Mesendoderm (in vitro differentiated cells): ENCODE measurements at regions not wholly inside any gene's neighbourhood (a gene's known extent, or its start where the extent isn't known, plus 50 kb on each side); places are given as distances from the start of the nearest gene placed in this dataset.

ENCODE experiments used
- DNase-seq: peaks from one replicate; pipeline ENCODE4 v3.0.0; 2013
- H2AK5ac ChIP-seq: 2 replicates; pipeline ENCODE4 v1.6.1; 2013; ENCODE audit warnings: low read length, inconsistent platforms
- H2BK120ac ChIP-seq: 2 replicates; pipeline ENCODE4 v1.6.1; 2013; ENCODE audit warnings: low read depth, mild to moderate bottlenecking, low read length, moderate library complexity, mixed read lengths
- H2BK15ac ChIP-seq: replicated peaks from 2 replicates; pipeline ENCODE4 v1.6.1; 2013; ENCODE audit warnings: low read depth, mild to moderate bottlenecking, moderate library complexity
- H2BK5ac ChIP-seq: 2 replicates; pipeline ENCODE4 v1.6.1; 2013; ENCODE audit warnings: low read length, inconsistent platforms
- H3K18ac ChIP-seq: 2 replicates; pipeline ENCODE4 v1.6.1; 2013; ENCODE audit warnings: mild to moderate bottlenecking, low read length, mixed read lengths
- H3K23ac ChIP-seq: one replicate; pipeline ENCODE4 v1.6.1; 2013; ENCODE audit warnings: low read length
- H3K27ac ChIP-seq: 2 replicates; pipeline ENCODE4 v1.5.1; 2013; ENCODE audit warnings: low read depth, mild to moderate bottlenecking, inconsistent platforms, low read length, moderate library complexity
- H3K27me3 ChIP-seq: 2 replicates; pipeline ENCODE4 v1.6.1; 2013; ENCODE audit warnings: low read length, control low read depth, mild to moderate bottlenecking, inconsistent platforms; ENCODE audit not compliant: insufficient read depth, poor library complexity
- H3K36me3 ChIP-seq: 2 replicates; pipeline ENCODE4 v1.6.1; 2013; ENCODE audit warnings: low read length, inconsistent platforms; ENCODE audit not compliant: control insufficient read depth, insufficient read depth
- H3K4ac ChIP-seq: one replicate; pipeline ENCODE4 v1.6.1; 2013; ENCODE audit warnings: low read depth, mild to moderate bottlenecking, low read length, moderate library complexity
- H3K4me1 ChIP-seq: 2 replicates; pipeline ENCODE4 v1.6.1; 2013; ENCODE audit warnings: low read depth, low read length, inconsistent platforms; ENCODE audit not compliant: control insufficient read depth
- H3K4me2 ChIP-seq: 2 replicates; pipeline ENCODE4 v1.6.1; 2013; ENCODE audit warnings: low read length
- H3K4me3 ChIP-seq: 2 replicates; pipeline ENCODE4 v1.5.1; 2013; ENCODE audit warnings: mild to moderate bottlenecking, low read length
- H3K56ac ChIP-seq: one replicate; pipeline ENCODE4 v1.6.1; 2013; ENCODE audit warnings: low read length
- H3K79me1 ChIP-seq: 2 replicates; pipeline ENCODE4 v1.6.1; 2013; ENCODE audit warnings: low read length, inconsistent platforms
- H3K79me2 ChIP-seq: 2 replicates; pipeline ENCODE4 v1.6.1; 2013; ENCODE audit warnings: mild to moderate bottlenecking, low read length; ENCODE audit not compliant: control insufficient read depth, insufficient read depth
- H3K9ac ChIP-seq: 2 replicates; pipeline ENCODE4 v1.6.1; 2013; ENCODE audit warnings: low read length, inconsistent platforms
- H4K5ac ChIP-seq: one replicate; pipeline ENCODE4 v1.6.1; 2013; ENCODE audit warnings: low read length
- H4K8ac ChIP-seq: one replicate; pipeline ENCODE4 v1.6.1; 2013; ENCODE audit warnings: low read depth, mild to moderate bottlenecking, control low read depth, low read length, moderate library complexity
- WGBS: extraction: QIAGEN DNeasy Blood & Tissue Kit; methylation state at CpG from one replicate; pipeline ENCODE4 v1.1.7; 2013; ENCODE audit warnings: low lambda C conversion rate, missing lambda C conversion rate; ENCODE audit not compliant: insufficient coverage; ENCODE audit errors: extremely low coverage; 5-methylcytosine and 5-hydroxymethylcytosine counted together

DNA sequence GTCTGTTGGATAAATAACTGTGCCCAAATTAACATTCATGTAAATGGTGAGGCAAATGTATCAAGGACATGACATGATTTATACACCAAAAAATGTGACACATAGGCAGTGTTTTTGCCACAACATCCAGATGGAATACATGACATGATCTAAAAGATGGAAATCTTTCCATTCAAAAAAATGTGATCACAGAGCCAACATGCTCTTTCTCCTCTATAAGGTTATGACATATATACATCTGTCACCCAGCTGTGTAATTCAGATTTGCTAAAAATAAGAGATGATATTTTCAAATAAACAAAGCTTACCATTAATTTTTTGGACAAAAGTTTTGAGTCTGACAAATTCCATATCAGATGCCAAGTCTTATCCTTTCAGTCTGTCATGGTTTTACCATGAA, 95.5 kb upstream of the COL3A1 start:
- H3K4me2 ChIP-seq: no peak overlapping the region
- H3K27ac ChIP-seq: no peak overlapping the region
- H2BK5ac ChIP-seq: no peak overlapping the region

GRCh38 chr2:188880740-188881139, 93.4 kb upstream of the COL3A1 start:
- Histone ChIP-seq H3K4me3 (no peak overlapping the region), H3K79me1 (no peaks in the 10 kb centered on the region), H2BK5ac (no peak overlapping the region), H2BK120ac (no peak overlapping the region), H3K36me3 (no peaks in the 10 kb centered on the region), H3K4ac (no peak overlapping the region), H3K56ac (no peak overlapping the region), H3K27ac (no peak overlapping the region), H2BK15ac (no peak overlapping the region), H3K4me2 (no peak overlapping the region), H3K27me3 (no peaks in the 10 kb centered on the region), H3K79me2 (no peaks in the 10 kb centered on the region), H2AK5ac (no peak overlapping the region), H4K5ac (no peak overlapping the region), H3K18ac (no peak overlapping the region), H4K8ac (no peak overlapping the region), H3K9ac (no peak overlapping the region), H3K23ac (no peak overlapping the region), H3K4me1 (no peaks in the 10 kb centered on the region)
- DNase-seq: no peak

More for the DNA sequence above, 95.5 kb upstream of the COL3A1 start:
- DNase-seq: no peak
- no peaks in the 10 kb centered on the region for H3K36me3 ChIP-seq
- no peak overlapping the region for H2AK5ac ChIP-seq
- H3K27me3 ChIP-seq: no peaks in the 10 kb centered on the region
- no peak overlapping the region for H4K5ac ChIP-seq
- no peak overlapping the region for H3K18ac ChIP-seq
- H3K9ac ChIP-seq: no peak overlapping the region
- no peak overlapping the region for H2BK15ac ChIP-seq
- no peaks in the 10 kb centered on the region for H3K79me1 ChIP-seq
- H3K4me1 ChIP-seq: no peaks in the 10 kb centered on the region
- no peak overlapping the region for H3K4me3 ChIP-seq
- no peaks in the 10 kb centered on the region for H3K79me2 ChIP-seq
- no peak overlapping the region for H4K8ac ChIP-seq
- no peak overlapping the region for H3K23ac ChIP-seq
- no peak overlapping the region for H2BK120ac ChIP-seq
- no peak overlapping the region for H3K4ac ChIP-seq
- no peak overlapping the region for H3K56ac ChIP-seq

DNA sequence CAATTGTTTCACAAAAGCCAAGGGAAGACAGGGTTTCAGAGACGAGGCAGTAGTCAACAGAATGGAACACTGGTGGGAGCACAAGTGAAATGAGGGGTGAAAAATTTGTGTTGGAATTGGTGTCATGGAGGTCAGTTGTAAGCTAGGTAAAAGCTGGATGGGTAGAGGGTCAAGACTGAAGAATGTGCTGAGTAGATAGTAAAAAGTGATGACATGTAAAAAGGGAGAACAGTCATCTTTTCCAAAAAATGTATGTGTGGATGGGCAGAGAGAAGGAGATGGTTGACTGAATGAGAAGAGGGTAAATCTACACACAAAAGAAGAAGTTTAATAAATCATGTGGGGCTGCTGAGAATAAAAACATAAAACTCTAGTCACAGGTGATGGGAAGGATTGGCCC, 92.7 kb upstream of the COL3A1 start:
- no peaks in the 10 kb centered on the region for H3K79me2 ChIP-seq
- no peak overlapping the region for H2BK5ac ChIP-seq
- no peak overlapping the region for H2AK5ac ChIP-seq
- DNase-seq: no peak
- H3K4me2 ChIP-seq: no peak overlapping the region
- H3K56ac ChIP-seq: no peak overlapping the region
- no peak overlapping the region for H3K9ac ChIP-seq
- H3K36me3 ChIP-seq: no peaks in the 10 kb centered on the region
- no CpG with 5 or more reads among the region's 1 CpG for WGBS
- H4K8ac ChIP-seq: no peak overlapping the region
- no peaks in the 10 kb centered on the region for H3K27me3 ChIP-seq
- no peak overlapping the region for H2BK15ac ChIP-seq
- no peak overlapping the region for H4K5ac ChIP-seq
- no peak overlapping the region for H3K4me3 ChIP-seq
- H3K4ac ChIP-seq: no peak overlapping the region
- no peak overlapping the region for H3K27ac ChIP-seq
- no peaks in the 10 kb centered on the region for H3K79me1 ChIP-seq
- no peak overlapping the region for H2BK120ac ChIP-seq
- H3K18ac ChIP-seq: no peak overlapping the region
- H3K23ac ChIP-seq: no peak overlapping the region
- no peaks in the 10 kb centered on the region for H3K4me1 ChIP-seq

- Histone ChIP-seq H2BK5ac (no peak overlapping the region), H3K27ac (no peak overlapping the region), H3K4ac (no peak overlapping the region), H3K79me1 (no peaks in the 10 kb centered on the region), H3K9ac (no peak overlapping the region), H3K79me2 (no peaks in the 10 kb centered on the region), H3K18ac (no peak overlapping the region), H4K8ac (no peak overlapping the region), H4K5ac (no peak overlapping the region), H3K27me3 (no peaks in the 10 kb centered on the region), H3K4me2 (no peak overlapping the region), H3K56ac (no peak overlapping the region), H3K36me3 (no peaks in the 10 kb centered on the region), H2AK5ac (no peak overlapping the region), H3K23ac (no peak overlapping the region), H2BK120ac (no peak overlapping the region), H3K4me1 (no peaks in the 10 kb centered on the region), H2BK15ac (no peak overlapping the region), H3K4me3 (no peak overlapping the region)
- DNase-seq: no peak
- WGBS: no CpG with 5 or more reads among the region's 1 CpG
Measured at GRCh38 chr2:188884046-188884445, 90.1 kb upstream of the COL3A1 start.

GRCh38 chr2:188884517-188884916, 89.7 kb upstream of the COL3A1 start:
- H2BK120ac ChIP-seq: no peak overlapping the region
- H2BK5ac ChIP-seq: no peak overlapping the region
- no peak overlapping the region for H2AK5ac ChIP-seq
- no peak overlapping the region for H4K5ac ChIP-seq
- H3K36me3 ChIP-seq: no peaks in the 10 kb centered on the region
- no CpG with 5 or more reads among the region's 3 CpGs for WGBS
- no peak overlapping the region for H3K18ac ChIP-seq
- no peaks in the 10 kb centered on the region for H3K79me1 ChIP-seq
- no peak for DNase-seq
- no peak overlapping the region for H3K23ac ChIP-seq
- no peaks in the 10 kb centered on the region for H3K79me2 ChIP-seq
- no peak overlapping the region for H3K56ac ChIP-seq
- no peak overlapping the region for H3K4me2 ChIP-seq
- H4K8ac ChIP-seq: no peak overlapping the region
- no peak overlapping the region for H3K27ac ChIP-seq
- no peak overlapping the region for H2BK15ac ChIP-seq
- H3K27me3 ChIP-seq: no peaks in the 10 kb centered on the region
- H3K4me3 ChIP-seq: no peak overlapping the region
- H3K4me1 ChIP-seq: no peaks in the 10 kb centered on the region
- no peak overlapping the region for H3K4ac ChIP-seq
- no peak overlapping the region for H3K9ac ChIP-seq

- Histone ChIP-seq H3K27me3 (no peaks in the 10 kb centered on the region), H3K23ac (no peak overlapping the region), H2AK5ac (no peak overlapping the region), H4K5ac (no peak overlapping the region), H3K4me2 (no peak overlapping the region), H3K4me1 (no peaks in the 10 kb centered on the region), H3K9ac (no peak overlapping the region), H2BK120ac (no peak overlapping the region), H3K18ac (no peak overlapping the region), H3K4ac (no peak overlapping the region), H3K27ac (no peak overlapping the region), H2BK5ac (no peak overlapping the region), H3K79me2 (no peaks in the 10 kb centered on the region), H3K56ac (no peak overlapping the region), H3K79me1 (no peaks in the 10 kb centered on the region), H3K36me3 (no peaks in the 10 kb centered on the region), H2BK15ac (no peak overlapping the region), H4K8ac (no peak overlapping the region), H3K4me3 (no peak overlapping the region)
- no CpG with 5 or more reads among the region's 2 CpGs for WGBS
- no peak for DNase-seq
Measured at GRCh38 chr2:188889187-188889586, 85.0 kb upstream of the COL3A1 start.
